ENCODE measurements at regions not wholly inside any gene's neighbourhood (a gene's known extent, or its start where the extent isn't known, plus 50 kb on each side); places are given as distances from the start of the nearest gene placed in this dataset.

- peak; percentile 6 for TF ChIP-seq MGA (IDR thresholded peaks at IDR 0.05)
- TF ChIP-seq KLF6 (CRISPR knock-in tag; IDR thresholded peaks at IDR 0.05; ENCODE audit: borderline replicate concordance) = no peak
- peak; percentile 86 for TF ChIP-seq NBN (IDR thresholded peaks at IDR 0.05; ENCODE audit: low read depth)
- TF ChIP-seq ARID1B (IDR thresholded peaks at IDR 0.05) = peak; percentile 97
- peak; percentile 99 for TF ChIP-seq SMARCA5 (IDR thresholded peaks at IDR 0.05)
- TF ChIP-seq SIN3B (IDR thresholded peaks at IDR 0.05; ENCODE audit: low read depth) = 0 out of 2 replicates have a peak, but pooled peaks have one; percentile 57
- peak; percentile 42 for TF ChIP-seq DACH1 (IDR thresholded peaks at IDR 0.05; ENCODE audit: partially characterized antibody)
- peak; percentile 88 for TF ChIP-seq CREB3 (tag; conservative IDR thresholded peaks at IDR 0.05; ENCODE audit: low read depth)
- no peak for TF ChIP-seq POU5F1 (IDR thresholded peaks at IDR 0.05; ENCODE audit: borderline replicate concordance, low read depth, low read length, partially characterized antibody)
- no peak for TF ChIP-seq SRSF9 (IDR thresholded peaks at IDR 0.05; ENCODE audit: borderline replicate concordance, low read depth, low read length)
- peak; percentile 74; the same call in 1 of the 2 replicates for TF ChIP-seq SMARCC2 (IDR thresholded peaks at IDR 0.05; ENCODE audit: low read depth)
- 0 out of 2 replicates have a peak, but pooled peaks have one; percentile 18 for TF ChIP-seq RAD51 (IDR thresholded peaks at IDR 0.05; ENCODE audit: borderline replicate concordance, low read depth)
- TF ChIP-seq THRAP3 (IDR thresholded peaks at IDR 0.05; ENCODE audit: borderline replicate concordance) = no peak
- TF ChIP-seq GATA2 (CRISPR knock-in tag; IDR thresholded peaks at IDR 0.05) = peak; percentile 87
- peak; percentile 81 for TF ChIP-seq JUND (IDR thresholded peaks at IDR 0.05; ENCODE audit: borderline replicate concordance, low read depth, low read length)
- peak; percentile 59; the same call in 1 of the 3 replicates for TF ChIP-seq JUND (tag; IDR thresholded peaks at IDR 0.05; ENCODE audit: borderline replicate concordance, low read depth, low read length)
Measured at GRCh38 chr1:58883888-58884482, 100.1 kb upstream of the JUN start (continued).
